Breast epithelium (tissue), 4 donors: ENCODE measurements at regions not wholly inside any gene's neighbourhood (a gene's known extent, or its start where the extent isn't known, plus 50 kb on each side); places are given as distances from the start of the nearest gene placed in this dataset.

Experiments
- DNase-seq, 2 donors: peaks; one replicate each; pipeline ENCODE4 v3.0.0-alpha.2; 2019; ENCODE audit warnings: low spot score in 2 of 2
- H3K27ac ChIP-seq, 2 donors: fragments of 200-600 bp; sonication (generic) in 1 of 2; one replicate each; pipeline ENCODE4 v1.5.1; 2016 to 2019; ENCODE audit warnings: mild to moderate bottlenecking in 1 of 2
- H3K27me3 ChIP-seq, 2 donors: fragments of 200-600 bp; sonication (generic) in 1 of 2; one replicate each; pipeline versions ENCODE4 v1.5.1 to v1.6.0; 2017 to 2019; ENCODE audit warnings: control low read depth in 1 of 2, mild to moderate bottlenecking in 1 of 2
- H3K36me3 ChIP-seq: fragments of 200-600 bp; one replicate; pipeline ENCODE4 v1.5.1; 2019
- H3K4me1 ChIP-seq, 2 donors: fragments of 200-600 bp; sonication (generic); one replicate each; pipeline ENCODE4 v1.5.1; 2016 to 2019; ENCODE audit warnings: control low read depth in 1 of 2
- H3K4me3 ChIP-seq, 3 donors: fragments of 200-600 bp; sonication (generic); 1 replicate in 2 of 3; 2 replicates in 1 of 3; pipeline ENCODE4 v1.5.1; 2016 to 2019; ENCODE audit warnings: mild to moderate bottlenecking in 3 of 3, moderate library complexity in 2 of 3
- H3K9me3 ChIP-seq, 2 donors: fragments of 200-600 bp; sonication (generic) in 1 of 2; one replicate each; pipeline ENCODE4 v1.5.1; 2016 to 2019; ENCODE audit warnings: control low read depth in 1 of 2
- POLR2A ChIP-seq: fragments of 450-650 bp; IDR thresholded peaks from one replicate; pipeline ENCODE4 v1.6.1; 2016; ENCODE audit warnings: antibody characterized with exemption, mild to moderate bottlenecking, moderate library complexity
- POLR2AphosphoS5 ChIP-seq, 3 donors: sonication (generic); formaldehyde crosslinking; IDR thresholded peaks; one replicate each; pipeline ENCODE4 v1.6.1; 2017; ENCODE audit warnings: antibody characterized with exemption in 3 of 3
- intact Hi-C: fragments of 100-400 bp; cut with DNase I; formaldehyde crosslinking; loops from one replicate; pipeline ENCODE4 v1.15.1; 2023; ENCODE audit warnings: low total_unique reads
- TF ChIP-seq, protein P1 (sequence below), 3 donors: fragments of 450-650 bp; IDR thresholded peaks; one replicate each; pipeline ENCODE4 v1.5.1; 2016 to 2017; ENCODE audit warnings: antibody characterized with exemption in 3 of 3, mild to moderate bottlenecking in 3 of 3, moderate library complexity in 3 of 3

DNA sequence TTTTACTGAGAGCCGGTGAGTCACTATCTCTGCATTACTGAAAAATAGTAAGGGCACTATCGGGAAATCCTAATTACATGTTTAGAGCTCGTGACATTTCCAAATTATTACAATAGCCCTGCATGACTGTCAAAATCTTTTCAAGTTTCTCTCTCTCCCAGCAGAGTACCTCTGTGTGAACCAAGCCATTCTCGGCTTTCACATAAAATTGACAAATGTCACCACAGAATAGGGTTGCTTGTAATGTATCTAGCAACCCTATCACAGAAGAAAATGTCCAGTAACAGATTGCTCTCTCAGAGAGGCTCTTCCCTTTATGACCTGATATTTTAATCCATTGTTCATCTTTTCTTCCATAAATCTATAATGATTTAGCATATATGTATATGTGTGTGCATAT lies 144.8 kb upstream of the GNPDA2 start:
- TF ChIP-seq POLR2AphosphoS5 (IDR thresholded peaks at IDR 0.05) (no peak), POLR2A (no peak)
- TF ChIP-seq, protein P1, sequence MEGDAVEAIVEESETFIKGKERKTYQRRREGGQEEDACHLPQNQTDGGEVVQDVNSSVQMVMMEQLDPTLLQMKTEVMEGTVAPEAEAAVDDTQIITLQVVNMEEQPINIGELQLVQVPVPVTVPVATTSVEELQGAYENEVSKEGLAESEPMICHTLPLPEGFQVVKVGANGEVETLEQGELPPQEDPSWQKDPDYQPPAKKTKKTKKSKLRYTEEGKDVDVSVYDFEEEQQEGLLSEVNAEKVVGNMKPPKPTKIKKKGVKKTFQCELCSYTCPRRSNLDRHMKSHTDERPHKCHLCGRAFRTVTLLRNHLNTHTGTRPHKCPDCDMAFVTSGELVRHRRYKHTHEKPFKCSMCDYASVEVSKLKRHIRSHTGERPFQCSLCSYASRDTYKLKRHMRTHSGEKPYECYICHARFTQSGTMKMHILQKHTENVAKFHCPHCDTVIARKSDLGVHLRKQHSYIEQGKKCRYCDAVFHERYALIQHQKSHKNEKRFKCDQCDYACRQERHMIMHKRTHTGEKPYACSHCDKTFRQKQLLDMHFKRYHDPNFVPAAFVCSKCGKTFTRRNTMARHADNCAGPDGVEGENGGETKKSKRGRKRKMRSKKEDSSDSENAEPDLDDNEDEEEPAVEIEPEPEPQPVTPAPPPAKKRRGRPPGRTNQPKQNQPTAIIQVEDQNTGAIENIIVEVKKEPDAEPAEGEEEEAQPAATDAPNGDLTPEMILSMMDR (IDR thresholded peaks at IDR 0.05): no peak
- intact Hi-C loops: no loop called here
- DNase-seq: no peak

DNA sequence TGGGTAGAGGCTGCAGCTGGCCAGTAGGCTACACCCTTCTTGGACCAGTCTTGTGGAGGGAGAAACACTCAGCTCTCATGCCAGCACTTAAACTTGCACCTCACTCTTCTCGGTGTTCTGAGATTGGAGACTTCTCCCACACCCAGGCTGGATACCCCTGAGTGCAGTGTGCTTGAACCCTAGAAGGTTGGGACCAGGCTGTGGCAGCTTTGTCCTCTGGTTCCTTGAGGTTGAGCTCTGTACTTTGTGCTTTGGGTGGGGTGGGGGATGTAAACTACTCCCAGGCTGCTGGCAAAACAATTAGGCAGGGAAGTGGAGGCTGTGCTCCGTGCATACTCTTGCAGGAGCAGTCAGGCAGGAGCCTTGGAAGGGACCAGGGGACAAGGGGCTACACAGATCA lies 143.6 kb upstream of the GNPDA2 start:
- intact Hi-C loops: no loop called here
- Histone ChIP-seq H3K4me3 (no peak overlapping the region), H3K27ac (no peak overlapping the region), H3K36me3 (no peaks in the 10 kb centered on the region), H3K9me3 (no peaks in the 10 kb centered on the region), H3K4me1 (no peaks in the 10 kb centered on the region), H3K27me3 (no peaks in the 10 kb centered on the region)
- TF ChIP-seq POLR2AphosphoS5 (IDR thresholded peaks at IDR 0.05) (no peak), POLR2A (no peak)
- TF ChIP-seq, protein P1 (IDR thresholded peaks at IDR 0.05): no peak
- DNase-seq: no peak

More for the DNA sequence above, 144.8 kb upstream of the GNPDA2 start:
- no peak overlapping the region for H3K4me3 ChIP-seq
- no peaks in the 10 kb centered on the region for H3K27me3 ChIP-seq
- H3K36me3 ChIP-seq: no peaks in the 10 kb centered on the region
- no peaks in the 10 kb centered on the region for H3K4me1 ChIP-seq
- H3K9me3 ChIP-seq: no peaks in the 10 kb centered on the region
- no peak overlapping the region for H3K27ac ChIP-seq

DNA sequence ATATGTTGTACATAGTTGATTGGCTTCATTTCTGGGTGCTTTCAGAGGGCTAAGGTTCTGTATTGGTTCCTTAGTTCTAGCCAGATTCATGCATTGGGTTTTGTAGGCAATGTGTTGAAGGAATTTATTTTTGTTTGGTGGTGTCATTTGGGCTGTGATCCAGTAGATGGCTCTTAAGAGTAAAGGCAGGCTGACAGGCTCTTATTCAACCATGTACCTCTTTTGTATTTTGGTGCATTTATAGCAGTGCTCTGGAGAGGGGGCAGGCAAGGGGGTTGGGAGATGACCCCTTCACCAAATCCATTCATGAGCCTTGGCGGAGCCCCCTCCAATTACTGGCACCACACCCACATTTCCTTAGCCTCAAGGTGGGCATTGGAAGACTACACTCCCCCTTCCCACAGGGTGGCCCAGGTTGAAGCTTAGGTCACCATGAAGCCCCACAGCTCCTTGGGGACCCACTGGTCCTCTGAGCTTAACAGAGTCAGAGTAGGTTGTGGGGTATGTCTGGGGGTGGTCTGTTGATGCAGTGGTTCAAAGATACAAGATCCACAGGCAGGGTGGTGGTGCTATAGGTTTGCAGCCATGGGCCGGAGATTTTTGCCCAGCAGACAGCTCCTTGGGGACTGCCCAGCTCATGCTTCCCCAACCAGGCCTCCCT lies 143.0 kb upstream of the GNPDA2 start:
- Histone ChIP-seq H3K36me3 (no peaks in the 10 kb centered on the region), H3K9me3 (no peaks in the 10 kb centered on the region), H3K27me3 (no peaks in the 10 kb centered on the region), H3K4me3 (no peak overlapping the region), H3K4me1 (no peaks in the 10 kb centered on the region), H3K27ac (no peak overlapping the region)
- no peak for DNase-seq
- intact Hi-C loops: no loop called here
- TF ChIP-seq POLR2A: no peak
- TF ChIP-seq, protein P1 (IDR thresholded peaks at IDR 0.05): no peak
- TF ChIP-seq POLR2AphosphoS5 (IDR thresholded peaks at IDR 0.05): no peak

DNA sequence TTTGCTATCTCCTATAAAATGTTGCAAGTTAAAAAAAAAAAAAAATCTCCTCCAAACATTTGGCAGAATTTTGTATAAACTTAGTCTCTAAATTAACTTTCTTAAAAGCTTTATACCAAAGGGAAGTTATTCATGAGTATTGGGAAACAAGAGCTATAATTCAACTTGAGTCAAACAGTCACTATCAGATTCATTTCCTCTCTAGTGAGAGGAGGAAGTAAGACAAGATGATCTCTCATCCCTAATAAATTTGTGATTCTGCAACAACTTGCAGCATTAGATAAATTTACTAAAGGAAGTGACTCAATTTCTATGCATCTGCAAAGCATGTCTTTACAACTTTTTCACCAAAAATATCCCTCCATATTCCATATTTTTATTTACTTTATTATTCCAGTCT lies 135.4 kb upstream of the GNPDA2 start:
- Histone ChIP-seq H3K4me1 (no peaks in the 10 kb centered on the region), H3K9me3 (no peaks in the 10 kb centered on the region), H3K27ac (no peak overlapping the region), H3K36me3 (no peaks in the 10 kb centered on the region), H3K4me3 (no peak overlapping the region), H3K27me3 (no peaks in the 10 kb centered on the region)
- TF ChIP-seq POLR2A (no peak), POLR2AphosphoS5 (IDR thresholded peaks at IDR 0.05) (no peak)
- TF ChIP-seq, protein P1 (IDR thresholded peaks at IDR 0.05): no peak
- intact Hi-C loops: no loop called here
- no peak for DNase-seq

DNA sequence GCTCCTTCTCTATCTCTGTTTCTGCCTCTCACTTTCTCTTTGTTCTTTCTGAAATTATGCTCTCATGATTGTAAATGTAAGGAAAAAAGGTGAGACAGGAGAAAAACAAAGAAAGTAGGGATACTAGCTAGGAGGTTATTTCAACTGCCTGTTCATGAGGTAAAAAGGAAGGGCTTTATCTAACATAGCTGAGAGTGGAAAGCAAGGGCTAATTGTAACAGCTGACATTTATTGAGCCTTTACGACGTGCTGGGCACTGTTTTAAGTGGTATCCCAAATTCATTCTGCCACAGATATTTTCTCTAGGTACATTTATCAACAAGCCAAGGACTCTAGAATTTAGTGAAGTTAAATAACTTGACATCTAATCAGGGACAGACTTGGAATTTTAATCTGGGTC lies 133.1 kb upstream of the GNPDA2 start:
- Histone ChIP-seq H3K27ac (no peak overlapping the region), H3K4me3 (no peak overlapping the region), H3K36me3 (no peaks in the 10 kb centered on the region), H3K27me3 (no peaks in the 10 kb centered on the region), H3K9me3 (no peaks in the 10 kb centered on the region), H3K4me1 (no peaks in the 10 kb centered on the region)
- intact Hi-C loops: no loop called here
- DNase-seq: no peak
- TF ChIP-seq POLR2AphosphoS5 (IDR thresholded peaks at IDR 0.05) (no peak), POLR2A (no peak)
- TF ChIP-seq, protein P1 (IDR thresholded peaks at IDR 0.05): no peak
